CD4-positive, alpha-beta T cell treated with Interleukin-17A for 4 hours (primary cell): ENCODE measurements at regions not wholly inside any gene's neighbourhood (a gene's known extent, or its start where the extent isn't known, plus 50 kb on each side); places are given as distances from the start of the nearest gene placed in this dataset.
"Not testable (repeated sequence)": the region's sequence is repeated elsewhere in the genome, so short reads cannot be mapped to it uniquely, and the experiment has no call there.

Experiments used
- DNase-seq: peaks from one replicate; pipeline ENCODE4 v3.0.0-alpha.2; 2020; ENCODE audit warnings: mixed read lengths

GRCh38 chr2:203631068-203631757 is 75.2 kb upstream of the CD28 start:
- no peak for DNase-seq

GRCh38 chr2:203636588-203637470 is 69.6 kb upstream of the CD28 start:
- no peak for DNase-seq

GRCh38 chr2:203637471-203638167 is 68.8 kb upstream of the CD28 start:
- no peak for DNase-seq

GRCh38 chr2:203641865-203642264 is 64.6 kb upstream of the CD28 start:
- DNase-seq = not testable (repeated sequence)

GRCh38 chr2:203642841-203643240 is 63.6 kb upstream of the CD28 start:
- not testable (repeated sequence) for DNase-seq

- no peak for DNase-seq
These were observed 60.6 kb upstream of the CD28 start for GRCh38 chr2:203645831-203646230.

- DNase-seq = no peak
These were observed 60.1 kb upstream of the CD28 start for GRCh38 chr2:203646266-203646864.

- DNase-seq = no peak
These were observed 59.5 kb upstream of the CD28 start for GRCh38 chr2:203646961-203647360.

GRCh38 chr2:203647579-203647978 is 58.9 kb upstream of the CD28 start:
- DNase-seq = no peak

- DNase-seq = no peak
These were observed 58.2 kb upstream of the CD28 start for GRCh38 chr2:203648273-203648672.

GRCh38 chr2:203649176-203649814 is 57.1 kb upstream of the CD28 start:
- no peak for DNase-seq

GRCh38 chr2:203650860-203651613 is 55.4 kb upstream of the CD28 start:
- no peak for DNase-seq

- DNase-seq = no peak
These were observed 54.8 kb upstream of the CD28 start for GRCh38 chr2:203651621-203652020.

GRCh38 chr2:203654826-203655225 is 51.6 kb upstream of the CD28 start:
- no peak for DNase-seq

- DNase-seq = peak; percentile 26
These were observed 49.7 kb upstream of the CD28 start for GRCh38 chr2:203656522-203657287.
